Right lung (tissue), 2 donors: ENCODE measurements at regions not wholly inside any gene's neighbourhood (a gene's known extent, or its start where the extent isn't known, plus 50 kb on each side); places are given as distances from the start of the nearest gene placed in this dataset.

Experiments used
- DNase-seq, 2 donors: peaks; one replicate each; pipeline ENCODE4 v3.0.0-alpha.2; 2013

GRCh38 chr18:75358928-75359327 is 68.6 kb downstream of the SMIM21 start:
- no peak for DNase-seq

GRCh38 chr18:75353357-75353756 is 74.1 kb downstream of the SMIM21 start:
- DNase-seq: no peak

GRCh38 chr18:75351409-75351808 is 76.1 kb downstream of the SMIM21 start:
- no peak for DNase-seq

GRCh38 chr18:75350857-75351256 is 76.6 kb downstream of the SMIM21 start:
- no peak for DNase-seq

- peak in 1 of 2 donors; percentile 4 for DNase-seq
Observed at GRCh38 chr18:75350512-75350839, 77.0 kb downstream of the SMIM21 start.

GRCh38 chr18:75349668-75350511 is 77.6 kb downstream of the SMIM21 start:
- DNase-seq: no peak

GRCh38 chr18:75346671-75347070 is 80.8 kb downstream of the SMIM21 start:
- no peak for DNase-seq

GRCh38 chr18:75344615-75345014 is 82.9 kb downstream of the SMIM21 start:
- no peak for DNase-seq

GRCh38 chr18:75344161-75344560 is 83.3 kb downstream of the SMIM21 start:
- no peak for DNase-seq

GRCh38 chr18:75343389-75343788 is 84.1 kb downstream of the SMIM21 start:
- no peak for DNase-seq

- no peak for DNase-seq
Observed at GRCh38 chr18:75341897-75342296, 85.6 kb downstream of the SMIM21 start.

- peak in 1 of 2 donors; percentile 30 for DNase-seq
Observed at GRCh38 chr18:75341267-75341666, 86.2 kb downstream of the SMIM21 start.

GRCh38 chr18:75339936-75340605 is 87.4 kb downstream of the SMIM21 start:
- DNase-seq: no peak
